ENCODE measurements at regions not wholly inside any gene's neighbourhood (a gene's known extent, or its start where the extent isn't known, plus 50 kb on each side); places are given as distances from the start of the nearest gene placed in this dataset.
"Not testable (repeated sequence)": the region's sequence is repeated elsewhere in the genome, so short reads cannot be mapped to it uniquely, and the experiment has no call there.

DNA sequence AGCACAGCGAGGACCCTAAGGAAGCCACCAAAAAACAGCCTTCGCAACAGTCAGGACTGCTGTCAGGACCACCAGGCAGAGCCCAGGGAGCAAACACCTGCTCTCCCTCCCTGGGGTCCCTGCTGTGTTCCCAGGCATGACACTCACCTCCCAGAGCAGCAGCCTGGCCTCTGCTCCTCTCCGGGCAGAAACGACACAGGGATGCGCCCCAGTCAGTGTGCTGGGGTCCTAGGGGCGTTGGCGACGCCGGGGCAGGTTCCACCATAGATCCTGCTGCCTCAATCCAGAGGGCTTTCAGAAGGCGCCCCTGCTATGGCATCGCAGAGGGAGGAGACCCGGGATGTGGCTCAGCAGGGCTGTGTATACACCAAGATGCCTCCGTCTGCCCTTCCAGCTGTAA, 169.7 kb upstream of the FOXD4L5 start:
- H3K4me1 ChIP-seq; H3K9me3 ChIP-seq; intact Hi-C loops (cut with DNase I); H3K27me3 ChIP-seq; H3K4me3 ChIP-seq; H3K36me3 ChIP-seq (replicated peaks in 1 of 2; ENCODE audit: insufficient read depth in 1 of 2, low read depth in 2 of 2); ATAC-seq; H3K27ac ChIP-seq; DNase-seq: not testable (repeated sequence)
- 59 to 71% methylated on average over 1 to 13 of the region's 13 CpGs for WGBS, 2 donors

DNA sequence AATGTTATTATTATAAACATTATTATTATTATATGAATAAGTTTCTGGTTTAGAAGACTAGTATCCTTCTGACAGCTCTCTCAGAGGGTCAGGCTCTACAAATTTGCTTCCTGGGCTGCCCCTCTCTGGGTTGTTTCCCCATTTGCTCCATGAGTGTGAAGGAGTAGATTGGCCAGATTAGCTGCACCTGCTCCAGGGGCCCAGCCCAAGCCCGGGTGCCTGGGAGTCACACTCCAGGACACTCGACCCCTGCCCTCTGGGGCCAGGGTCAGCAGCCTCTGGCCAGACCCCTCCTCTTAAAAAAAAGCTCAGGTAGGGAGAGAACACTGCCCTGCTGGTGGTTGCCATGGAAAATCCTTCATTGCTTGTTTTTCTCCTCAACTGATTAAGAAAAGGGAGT, 169.0 kb upstream of the FOXD4L5 start:
- H3K4me3 ChIP-seq; H3K4me1 ChIP-seq; DNase-seq; H3K36me3 ChIP-seq (replicated peaks in 1 of 2; ENCODE audit: insufficient read depth in 1 of 2, low read depth in 2 of 2); intact Hi-C loops (cut with DNase I); H3K27me3 ChIP-seq; ATAC-seq; H3K27ac ChIP-seq; H3K9me3 ChIP-seq: not testable (repeated sequence)
- 49% methylated on average over 2 of the region's 2 CpGs; no CpG with 5 or more reads in 1 of the 2 donors for WGBS, 2 donors

DNA sequence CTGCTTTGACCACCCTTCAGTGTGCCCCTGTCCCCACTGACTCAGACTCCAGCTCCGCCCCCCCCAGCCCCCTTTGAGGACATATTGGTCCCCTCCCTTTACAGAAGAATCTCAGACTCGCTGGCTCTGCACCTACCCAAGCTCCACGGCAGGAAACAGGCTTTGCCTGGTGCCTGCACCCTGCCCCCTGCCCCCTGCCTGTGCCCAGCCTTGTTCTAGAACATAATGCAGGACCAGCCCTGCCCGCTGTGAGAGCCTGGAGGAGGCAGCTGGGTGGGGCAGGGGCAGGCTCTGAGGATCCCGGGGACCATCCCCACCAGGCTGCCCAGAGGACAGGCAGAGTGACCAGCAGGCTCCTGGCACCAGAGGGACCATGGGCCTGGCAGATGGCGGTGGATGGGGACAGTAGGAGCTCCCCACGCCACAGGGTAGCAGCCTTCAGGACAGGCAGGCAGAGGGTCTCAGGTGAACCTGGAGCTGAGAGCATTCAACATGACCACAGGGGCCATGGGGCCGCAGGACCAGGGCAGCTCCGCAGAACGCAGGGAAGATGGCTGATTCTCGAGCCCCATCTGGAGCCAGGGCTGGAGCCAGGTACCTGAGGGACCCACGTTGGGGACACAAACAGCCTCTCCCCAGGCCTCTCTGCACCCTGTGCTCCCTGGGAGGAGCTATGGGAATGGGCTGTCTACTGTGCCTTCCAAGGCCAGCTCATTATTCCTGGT, 165.0 kb upstream of the FOXD4L5 start:
- H3K4me3 ChIP-seq; H3K9me3 ChIP-seq; H3K27ac ChIP-seq; H3K36me3 ChIP-seq (replicated peaks in 1 of 2; ENCODE audit: insufficient read depth in 1 of 2, low read depth in 2 of 2); H3K27me3 ChIP-seq; intact Hi-C loops (cut with DNase I); DNase-seq; ATAC-seq; H3K4me1 ChIP-seq: not testable (repeated sequence)
- WGBS, 2 donors = 41 to 45% methylated on average over 5 to 11 of the region's 12 CpGs

DNA sequence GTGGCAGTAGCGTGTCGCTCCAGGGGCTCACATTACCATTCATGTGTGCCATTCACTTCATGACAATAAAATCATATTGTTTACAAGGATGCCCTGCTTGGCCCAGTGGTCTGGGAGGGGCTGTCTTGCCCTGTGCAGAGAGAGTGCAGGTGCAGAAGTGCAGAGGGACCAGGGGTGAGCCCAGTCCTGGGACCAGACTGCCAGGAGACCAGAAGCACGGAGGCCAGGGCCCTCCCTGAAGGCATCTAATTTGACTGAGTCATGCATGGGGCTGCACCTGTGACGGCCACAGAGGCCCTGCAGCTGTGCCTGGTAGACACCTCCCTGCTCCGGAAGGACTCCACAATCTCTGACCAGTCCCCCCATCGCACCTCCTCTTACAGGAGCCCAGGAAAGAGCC, 164.4 kb upstream of the FOXD4L5 start:
- H3K4me3 ChIP-seq = no peak overlapping the region
- H3K36me3 ChIP-seq (replicated peaks in 1 of 2; ENCODE audit: insufficient read depth in 1 of 2, low read depth in 2 of 2) = no peaks in the 10 kb centered on the region
- no peaks in the 10 kb centered on the region for H3K27me3 ChIP-seq
- DNase-seq (no peak), ATAC-seq (no peak)
- no peak overlapping the region for H3K27ac ChIP-seq
- no peak for TF ChIP-seq POLR2A (IDR thresholded peaks at IDR 0.05)
- TF ChIP-seq, protein P1, sequence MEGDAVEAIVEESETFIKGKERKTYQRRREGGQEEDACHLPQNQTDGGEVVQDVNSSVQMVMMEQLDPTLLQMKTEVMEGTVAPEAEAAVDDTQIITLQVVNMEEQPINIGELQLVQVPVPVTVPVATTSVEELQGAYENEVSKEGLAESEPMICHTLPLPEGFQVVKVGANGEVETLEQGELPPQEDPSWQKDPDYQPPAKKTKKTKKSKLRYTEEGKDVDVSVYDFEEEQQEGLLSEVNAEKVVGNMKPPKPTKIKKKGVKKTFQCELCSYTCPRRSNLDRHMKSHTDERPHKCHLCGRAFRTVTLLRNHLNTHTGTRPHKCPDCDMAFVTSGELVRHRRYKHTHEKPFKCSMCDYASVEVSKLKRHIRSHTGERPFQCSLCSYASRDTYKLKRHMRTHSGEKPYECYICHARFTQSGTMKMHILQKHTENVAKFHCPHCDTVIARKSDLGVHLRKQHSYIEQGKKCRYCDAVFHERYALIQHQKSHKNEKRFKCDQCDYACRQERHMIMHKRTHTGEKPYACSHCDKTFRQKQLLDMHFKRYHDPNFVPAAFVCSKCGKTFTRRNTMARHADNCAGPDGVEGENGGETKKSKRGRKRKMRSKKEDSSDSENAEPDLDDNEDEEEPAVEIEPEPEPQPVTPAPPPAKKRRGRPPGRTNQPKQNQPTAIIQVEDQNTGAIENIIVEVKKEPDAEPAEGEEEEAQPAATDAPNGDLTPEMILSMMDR (IDR thresholded peaks at IDR 0.05) = no peak
- WGBS, 2 donors = 48 to 72% methylated on average over 3 to 4 of the region's 6 CpGs
- no peaks in the 10 kb centered on the region for H3K9me3 ChIP-seq
- intact Hi-C loops (cut with DNase I) = no loop called here
- no peaks in the 10 kb centered on the region for H3K4me1 ChIP-seq

DNA sequence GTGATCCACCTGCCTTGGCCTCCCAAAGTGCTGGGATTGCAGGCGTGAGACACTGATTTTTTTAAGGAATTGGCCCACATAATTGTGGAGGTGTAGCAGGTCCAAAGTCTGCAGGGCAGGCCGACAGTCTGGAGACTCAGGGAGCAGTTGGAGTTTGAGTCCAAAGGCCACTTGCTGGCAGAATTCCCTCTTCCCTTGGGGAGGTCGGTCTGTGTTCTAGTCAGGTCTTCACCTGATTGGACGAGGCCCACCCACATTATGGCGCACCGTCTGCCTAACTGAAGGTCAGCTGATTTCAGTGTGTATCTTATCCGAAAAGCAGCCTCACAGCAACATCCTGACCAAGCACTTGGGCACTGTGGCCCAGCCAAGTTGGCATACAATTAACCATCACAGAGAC, 162.1 kb upstream of the FOXD4L5 start:
- H3K4me1 ChIP-seq; intact Hi-C loops (cut with DNase I); ATAC-seq: not testable (repeated sequence)

DNA sequence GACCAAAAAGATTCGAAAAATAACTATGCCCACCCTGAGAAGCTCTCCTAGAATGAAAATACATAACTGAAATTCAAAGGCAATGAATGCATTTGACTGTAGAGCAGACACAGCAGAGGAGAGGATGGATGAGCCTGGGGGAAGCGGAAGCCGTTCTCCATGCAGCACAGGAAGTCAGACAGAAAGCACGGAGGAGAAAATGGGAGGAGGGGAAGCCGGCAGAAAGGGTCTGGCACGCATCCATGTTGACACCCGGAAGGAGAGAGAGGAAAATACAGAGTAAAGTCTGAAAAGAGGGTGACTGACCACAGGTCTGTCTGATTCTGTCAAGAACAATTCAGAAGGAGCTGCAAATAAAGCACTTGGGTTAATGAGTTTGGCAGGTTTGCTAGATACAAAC, 161.0 kb upstream of the FOXD4L5 start:
- DNase-seq; H3K4me3 ChIP-seq; H3K4me1 ChIP-seq; ATAC-seq; H3K36me3 ChIP-seq (replicated peaks in 1 of 2; ENCODE audit: insufficient read depth in 1 of 2, low read depth in 2 of 2); H3K9me3 ChIP-seq; H3K27ac ChIP-seq; intact Hi-C loops (cut with DNase I); H3K27me3 ChIP-seq: not testable (repeated sequence)
- WGBS, 2 donors = 58 to 74% methylated on average over 7 of the region's 7 CpGs

More for the DNA sequence above, 162.1 kb upstream of the FOXD4L5 start:
- not testable (repeated sequence) for DNase-seq; H3K27me3 ChIP-seq; H3K36me3 ChIP-seq (replicated peaks in 1 of 2; ENCODE audit: insufficient read depth in 1 of 2, low read depth in 2 of 2); H3K4me3 ChIP-seq; H3K9me3 ChIP-seq; H3K27ac ChIP-seq
- 52 to 54% methylated on average over 6 to 7 of the region's 7 CpGs for WGBS, 2 donors

DNA sequence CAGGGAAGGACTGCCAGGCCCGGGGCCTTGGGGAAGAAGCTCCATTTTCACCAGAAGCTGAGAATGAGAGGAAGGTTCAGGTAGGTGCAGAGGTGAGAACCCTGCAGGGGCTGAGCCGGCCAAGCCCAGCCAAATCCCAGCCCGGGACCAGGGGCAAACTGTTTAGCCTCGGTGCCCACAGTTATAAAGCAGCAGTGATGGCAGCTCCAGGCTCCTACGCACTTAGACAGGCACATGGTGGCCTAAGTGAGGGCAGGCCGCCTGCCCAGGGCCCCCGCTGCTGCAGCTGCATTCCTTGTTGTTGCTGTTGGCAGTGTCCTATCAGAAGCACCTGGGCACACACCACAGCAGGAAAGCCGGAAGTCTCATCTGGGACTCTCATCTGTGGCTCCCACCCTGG, 159.9 kb upstream of the FOXD4L5 start:
- intact Hi-C loops (cut with DNase I) = no loop called here
- Histone ChIP-seq H3K4me3 (no peak overlapping the region), H3K4me1 (no peaks in the 10 kb centered on the region), H3K36me3 (replicated peaks in 1 of 2; ENCODE audit: insufficient read depth in 1 of 2, low read depth in 2 of 2) (no peaks in the 10 kb centered on the region), H3K9me3 (no peaks in the 10 kb centered on the region), H3K27ac (no peak overlapping the region), H3K27me3 (no peaks in the 10 kb centered on the region)
- WGBS, 2 donors = 47 to 63% methylated on average over 5 to 8 of the region's 8 CpGs
- ATAC-seq (no peak), DNase-seq (no peak)
- TF ChIP-seq, protein P1 (IDR thresholded peaks at IDR 0.05) = no peak
- TF ChIP-seq POLR2A (IDR thresholded peaks at IDR 0.05) = no peak

DNA sequence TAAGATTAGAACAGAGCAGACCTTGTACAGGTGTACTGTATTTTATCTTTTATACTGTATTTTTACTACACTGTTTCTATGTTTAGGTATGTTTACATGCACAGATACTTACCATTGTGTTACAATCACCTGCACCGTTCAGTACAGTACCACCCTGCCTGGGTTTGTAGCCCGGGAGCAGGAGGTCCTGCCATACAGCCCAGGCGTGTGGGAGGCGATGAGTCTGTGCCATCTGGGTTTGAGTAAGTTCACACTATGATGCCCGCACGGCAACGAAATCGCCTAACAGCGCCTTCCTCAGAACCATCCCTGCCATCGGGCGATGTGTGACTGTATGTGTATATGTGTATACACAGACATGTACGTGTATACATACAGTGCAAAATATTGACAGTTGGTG, 157.1 kb upstream of the FOXD4L5 start:
- H3K36me3 ChIP-seq (replicated peaks in 1 of 2; ENCODE audit: insufficient read depth in 1 of 2, low read depth in 2 of 2); ATAC-seq; H3K4me3 ChIP-seq; H3K27me3 ChIP-seq; H3K4me1 ChIP-seq; H3K27ac ChIP-seq; DNase-seq; intact Hi-C loops (cut with DNase I); H3K9me3 ChIP-seq: not testable (repeated sequence)
- WGBS, 2 donors = 73% methylated on average over 10 to 12 of the region's 12 CpGs

DNA sequence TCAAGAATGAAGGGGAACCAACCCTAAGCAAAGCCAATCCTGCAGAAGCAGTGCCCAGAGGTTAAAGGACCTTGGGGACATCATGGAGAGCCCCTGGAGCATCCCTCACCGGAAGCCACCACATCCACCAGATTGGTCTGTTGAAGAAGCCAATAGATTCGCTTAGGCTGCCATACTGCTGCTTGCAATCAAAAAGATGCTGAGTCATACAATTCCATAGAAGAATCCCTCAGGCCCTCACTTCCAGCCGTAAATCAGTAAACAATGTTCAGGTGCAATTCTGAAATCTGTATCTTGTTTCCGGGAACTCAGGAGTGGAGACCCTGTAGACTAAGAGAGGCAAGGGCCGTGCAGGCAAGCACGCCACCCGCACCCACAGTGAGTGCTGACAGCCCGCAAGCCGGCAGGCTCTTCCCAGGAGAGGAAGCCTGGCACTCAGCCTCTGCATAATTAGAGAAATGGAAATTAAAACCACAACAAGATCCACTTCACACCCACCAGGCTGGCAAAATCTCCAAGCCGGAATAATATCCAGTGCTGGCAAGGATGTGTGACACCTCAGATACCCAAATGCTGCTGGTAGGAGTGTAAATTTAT, 156.4 kb upstream of the FOXD4L5 start:
- not testable (repeated sequence) for ATAC-seq

More for the DNA sequence above, 156.4 kb upstream of the FOXD4L5 start:
- H3K27me3 ChIP-seq; H3K9me3 ChIP-seq; H3K4me3 ChIP-seq; intact Hi-C loops (cut with DNase I); DNase-seq; H3K27ac ChIP-seq; H3K36me3 ChIP-seq (replicated peaks in 1 of 2; ENCODE audit: insufficient read depth in 1 of 2, low read depth in 2 of 2); H3K4me1 ChIP-seq: not testable (repeated sequence)
- 67 to 92% methylated on average over 2 to 10 of the region's 10 CpGs for WGBS, 2 donors
